ENCODE measurements at regions not wholly inside any gene's neighbourhood (a gene's known extent, or its start where the extent isn't known, plus 50 kb on each side); places are given as distances from the start of the nearest gene placed in this dataset.

DNA sequence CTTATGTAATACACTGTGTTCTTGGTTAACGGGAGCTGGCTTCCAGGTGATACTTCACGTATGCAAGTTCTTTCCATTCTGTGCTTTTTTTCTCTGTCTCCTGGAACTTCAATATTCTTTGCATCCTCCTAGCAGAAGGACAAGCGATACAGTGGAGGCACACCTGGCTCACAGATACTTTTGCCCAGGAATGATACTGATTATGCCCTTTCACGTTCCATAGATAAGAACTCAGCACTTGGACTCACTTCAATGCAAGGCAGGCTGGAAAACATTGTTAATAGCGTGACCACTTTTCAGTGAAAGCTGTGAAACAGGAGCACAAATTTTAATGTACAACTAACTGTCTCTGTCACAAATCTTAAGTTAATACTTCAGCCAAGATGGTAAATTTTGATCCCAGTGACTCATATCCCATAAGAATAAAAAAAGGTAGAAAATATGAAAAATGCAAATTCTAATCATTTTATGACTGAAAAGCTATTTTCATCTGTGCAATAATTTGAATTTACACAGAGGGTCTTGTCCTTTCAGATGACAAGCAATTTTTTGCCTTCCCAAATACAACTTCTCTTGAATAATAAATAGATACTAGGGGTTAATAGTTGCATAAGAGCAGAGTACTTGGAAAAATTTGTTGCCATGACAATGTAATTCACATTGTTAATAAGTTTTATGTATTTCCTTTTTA lies 919.0 kb downstream of the GALC start:
- TF ChIP-seq, protein P1, sequence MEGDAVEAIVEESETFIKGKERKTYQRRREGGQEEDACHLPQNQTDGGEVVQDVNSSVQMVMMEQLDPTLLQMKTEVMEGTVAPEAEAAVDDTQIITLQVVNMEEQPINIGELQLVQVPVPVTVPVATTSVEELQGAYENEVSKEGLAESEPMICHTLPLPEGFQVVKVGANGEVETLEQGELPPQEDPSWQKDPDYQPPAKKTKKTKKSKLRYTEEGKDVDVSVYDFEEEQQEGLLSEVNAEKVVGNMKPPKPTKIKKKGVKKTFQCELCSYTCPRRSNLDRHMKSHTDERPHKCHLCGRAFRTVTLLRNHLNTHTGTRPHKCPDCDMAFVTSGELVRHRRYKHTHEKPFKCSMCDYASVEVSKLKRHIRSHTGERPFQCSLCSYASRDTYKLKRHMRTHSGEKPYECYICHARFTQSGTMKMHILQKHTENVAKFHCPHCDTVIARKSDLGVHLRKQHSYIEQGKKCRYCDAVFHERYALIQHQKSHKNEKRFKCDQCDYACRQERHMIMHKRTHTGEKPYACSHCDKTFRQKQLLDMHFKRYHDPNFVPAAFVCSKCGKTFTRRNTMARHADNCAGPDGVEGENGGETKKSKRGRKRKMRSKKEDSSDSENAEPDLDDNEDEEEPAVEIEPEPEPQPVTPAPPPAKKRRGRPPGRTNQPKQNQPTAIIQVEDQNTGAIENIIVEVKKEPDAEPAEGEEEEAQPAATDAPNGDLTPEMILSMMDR (CRISPR knock-in tag; IDR thresholded peaks at IDR 0.05) = no peak
- TF ChIP-seq, protein P2, sequence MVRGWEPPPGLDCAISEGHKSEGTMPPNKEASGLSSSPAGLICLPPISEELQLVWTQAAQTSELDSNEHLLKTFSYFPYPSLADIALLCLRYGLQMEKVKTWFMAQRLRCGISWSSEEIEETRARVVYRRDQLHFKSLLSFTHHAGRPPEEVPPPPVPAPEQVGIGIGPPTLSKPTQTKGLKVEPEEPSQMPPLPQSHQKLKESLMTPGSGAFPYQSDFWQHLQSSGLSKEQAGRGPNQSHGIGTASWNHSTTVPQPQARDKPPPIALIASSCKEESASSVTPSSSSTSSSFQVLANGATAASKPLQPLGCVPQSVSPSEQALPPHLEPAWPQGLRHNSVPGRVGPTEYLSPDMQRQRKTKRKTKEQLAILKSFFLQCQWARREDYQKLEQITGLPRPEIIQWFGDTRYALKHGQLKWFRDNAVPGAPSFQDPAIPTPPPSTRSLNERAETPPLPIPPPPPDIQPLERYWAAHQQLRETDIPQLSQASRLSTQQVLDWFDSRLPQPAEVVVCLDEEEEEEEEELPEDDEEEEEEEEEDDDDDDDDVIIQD (CRISPR knock-in tag; IDR thresholded peaks at IDR 0.05; ENCODE audit: low read depth) = no peak
- TF ChIP-seq ZNF263 (CRISPR knock-in tag; IDR thresholded peaks at IDR 0.05) (no peak), POLR2AphosphoS5 (IDR thresholded peaks at IDR 0.05; ENCODE audit: low read depth, low read length) (no peak), SMAD9 (CRISPR knock-in tag; IDR thresholded peaks at IDR 0.05) (no peak), ZBTB8A (CRISPR knock-in tag; IDR thresholded peaks at IDR 0.05; ENCODE audit: borderline replicate concordance, low read depth) (no peak), SOX6 (IDR thresholded peaks at IDR 0.05) (no peak), SOX6 (CRISPR knock-in tag; IDR thresholded peaks at IDR 0.05) (no peak), BHLHE40 (IDR thresholded peaks at IDR 0.05; ENCODE audit: low read length) (no peak), CREM (IDR thresholded peaks at IDR 0.05) (no peak), CREM (CRISPR knock-in tag; IDR thresholded peaks at IDR 0.05) (no peak), GABPB1 (CRISPR knock-in tag; IDR thresholded peaks at IDR 0.05) (no peak), TCF7L2 (IDR thresholded peaks at IDR 0.05; ENCODE audit: low read depth, low read length) (no peak), POLR2A (IDR thresholded peaks at IDR 0.05; ENCODE audit: insufficient read depth in 1 of 2, low read depth in 2 of 2, low read length in 2 of 2) (no peak)
- TF ChIP-seq, protein P3, sequence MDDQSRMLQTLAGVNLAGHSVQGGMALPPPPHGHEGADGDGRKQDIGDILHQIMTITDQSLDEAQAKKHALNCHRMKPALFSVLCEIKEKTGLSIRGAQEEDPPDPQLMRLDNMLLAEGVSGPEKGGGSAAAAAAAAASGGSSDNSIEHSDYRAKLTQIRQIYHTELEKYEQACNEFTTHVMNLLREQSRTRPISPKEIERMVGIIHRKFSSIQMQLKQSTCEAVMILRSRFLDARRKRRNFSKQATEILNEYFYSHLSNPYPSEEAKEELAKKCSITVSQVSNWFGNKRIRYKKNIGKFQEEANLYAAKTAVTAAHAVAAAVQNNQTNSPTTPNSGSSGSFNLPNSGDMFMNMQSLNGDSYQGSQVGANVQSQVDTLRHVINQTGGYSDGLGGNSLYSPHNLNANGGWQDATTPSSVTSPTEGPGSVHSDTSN (CRISPR knock-in tag; IDR thresholded peaks at IDR 0.05; ENCODE audit: borderline replicate concordance) = no peak
- TF ChIP-seq, protein P4, sequence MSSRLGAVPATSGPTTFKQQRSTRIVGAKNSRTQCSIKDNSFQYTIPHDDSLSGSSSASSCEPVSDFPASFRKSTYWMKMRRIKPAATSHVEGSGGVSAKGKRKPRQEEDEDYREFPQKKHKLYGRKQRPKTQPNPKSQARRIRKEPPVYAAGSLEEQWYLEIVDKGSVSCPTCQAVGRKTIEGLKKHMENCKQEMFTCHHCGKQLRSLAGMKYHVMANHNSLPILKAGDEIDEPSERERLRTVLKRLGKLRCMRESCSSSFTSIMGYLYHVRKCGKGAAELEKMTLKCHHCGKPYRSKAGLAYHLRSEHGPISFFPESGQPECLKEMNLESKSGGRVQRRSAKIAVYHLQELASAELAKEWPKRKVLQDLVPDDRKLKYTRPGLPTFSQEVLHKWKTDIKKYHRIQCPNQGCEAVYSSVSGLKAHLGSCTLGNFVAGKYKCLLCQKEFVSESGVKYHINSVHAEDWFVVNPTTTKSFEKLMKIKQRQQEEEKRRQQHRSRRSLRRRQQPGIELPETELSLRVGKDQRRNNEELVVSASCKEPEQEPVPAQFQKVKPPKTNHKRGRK (CRISPR knock-in tag; IDR thresholded peaks at IDR 0.05) = no peak
